ENCODE measurements at regions not wholly inside any gene's neighbourhood (a gene's known extent, or its start where the extent isn't known, plus 50 kb on each side); places are given as distances from the start of the nearest gene placed in this dataset.
"Not testable (repeated sequence)": the region's sequence is repeated elsewhere in the genome, so short reads cannot be mapped to it uniquely, and the experiment has no call there.

GRCh38 chr16:48024042-48024441, 131.8 kb downstream of the ABCC12 start:
- no peak overlapping the region for H3K4me3 ChIP-seq (ENCODE audit: low read depth, low read length)
- TF ChIP-seq, protein P1, sequence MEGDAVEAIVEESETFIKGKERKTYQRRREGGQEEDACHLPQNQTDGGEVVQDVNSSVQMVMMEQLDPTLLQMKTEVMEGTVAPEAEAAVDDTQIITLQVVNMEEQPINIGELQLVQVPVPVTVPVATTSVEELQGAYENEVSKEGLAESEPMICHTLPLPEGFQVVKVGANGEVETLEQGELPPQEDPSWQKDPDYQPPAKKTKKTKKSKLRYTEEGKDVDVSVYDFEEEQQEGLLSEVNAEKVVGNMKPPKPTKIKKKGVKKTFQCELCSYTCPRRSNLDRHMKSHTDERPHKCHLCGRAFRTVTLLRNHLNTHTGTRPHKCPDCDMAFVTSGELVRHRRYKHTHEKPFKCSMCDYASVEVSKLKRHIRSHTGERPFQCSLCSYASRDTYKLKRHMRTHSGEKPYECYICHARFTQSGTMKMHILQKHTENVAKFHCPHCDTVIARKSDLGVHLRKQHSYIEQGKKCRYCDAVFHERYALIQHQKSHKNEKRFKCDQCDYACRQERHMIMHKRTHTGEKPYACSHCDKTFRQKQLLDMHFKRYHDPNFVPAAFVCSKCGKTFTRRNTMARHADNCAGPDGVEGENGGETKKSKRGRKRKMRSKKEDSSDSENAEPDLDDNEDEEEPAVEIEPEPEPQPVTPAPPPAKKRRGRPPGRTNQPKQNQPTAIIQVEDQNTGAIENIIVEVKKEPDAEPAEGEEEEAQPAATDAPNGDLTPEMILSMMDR (IDR thresholded peaks at IDR 0.05; ENCODE audit: low read depth, low read length): no peak

DNA sequence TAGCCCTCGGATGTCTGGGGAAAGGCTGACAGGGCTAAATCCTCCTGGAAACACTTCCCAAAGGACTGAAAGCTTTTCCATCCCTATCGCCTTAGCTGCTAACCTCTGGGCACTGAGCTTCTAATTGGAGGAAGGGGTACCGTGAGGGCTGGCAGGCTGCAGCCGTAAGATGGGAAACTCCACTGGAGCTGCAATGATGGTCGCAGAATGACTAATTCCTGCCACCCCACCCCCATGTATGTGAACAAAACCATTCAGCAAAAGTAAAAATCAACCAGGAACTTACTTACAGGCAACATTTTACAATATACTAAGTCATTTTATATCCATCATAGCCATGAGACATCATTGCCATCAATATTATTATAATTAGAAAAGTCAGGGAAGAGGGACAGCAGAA, 133.3 kb downstream of the ABCC12 start:
- TF ChIP-seq, protein P1 (IDR thresholded peaks at IDR 0.05; ENCODE audit: low read depth, low read length): no peak
- no peak overlapping the region for H3K4me3 ChIP-seq (ENCODE audit: low read depth, low read length)

- not testable (repeated sequence) for H3K4me3 ChIP-seq (ENCODE audit: low read depth, low read length)
Measured at GRCh38 chr16:48020617-48021016, 135.2 kb downstream of the ABCC12 start.

DNA sequence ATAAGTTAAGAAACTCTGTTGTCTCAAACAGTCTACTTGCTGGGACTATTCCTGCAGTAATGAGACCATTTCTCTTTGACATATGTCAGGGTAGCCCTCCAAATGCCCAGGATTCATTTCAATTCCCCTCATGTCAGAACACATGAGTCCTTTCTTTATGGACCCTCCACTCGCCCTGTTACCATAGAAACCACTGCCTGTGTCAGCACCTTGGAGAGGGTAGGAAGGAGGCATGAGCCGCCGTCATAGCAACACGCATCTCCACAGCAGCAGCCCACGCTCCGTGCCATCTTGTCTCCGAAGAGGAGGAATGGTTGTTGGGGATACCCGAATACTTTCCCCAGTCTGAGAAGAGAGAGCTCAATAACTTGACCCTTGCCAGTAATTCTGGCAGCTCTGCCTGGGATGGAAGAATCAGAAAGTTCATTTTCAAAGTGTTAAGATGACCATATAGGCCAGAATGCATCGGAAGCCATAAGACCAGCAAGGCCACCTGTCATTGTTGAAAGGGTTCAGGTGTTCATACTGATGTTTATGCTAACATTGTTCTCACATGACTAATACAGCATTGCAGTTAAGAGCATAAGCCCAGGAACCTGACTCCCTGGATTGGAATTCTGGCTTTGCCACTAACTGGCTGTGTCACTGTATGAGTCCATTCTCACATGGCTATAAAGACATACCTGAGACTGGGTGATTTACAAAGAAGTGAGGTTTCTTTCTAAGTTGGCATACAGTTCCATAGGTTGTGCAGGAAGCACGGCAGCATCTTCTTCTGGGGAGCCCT, 141.3 kb downstream of the ABCC12 start:
- TF ChIP-seq, protein P1 (IDR thresholded peaks at IDR 0.05; ENCODE audit: low read depth, low read length): no peak

GRCh38 chr16:48013491-48013901, 142.3 kb downstream of the ABCC12 start:
- TF ChIP-seq, protein P1 (IDR thresholded peaks at IDR 0.05; ENCODE audit: low read depth, low read length): no peak
- H3K4me3 ChIP-seq (ENCODE audit: low read depth, low read length): no peak overlapping the region

More for the DNA sequence above, 141.3 kb downstream of the ABCC12 start:
- no peak overlapping the region for H3K4me3 ChIP-seq (ENCODE audit: low read depth, low read length)

DNA sequence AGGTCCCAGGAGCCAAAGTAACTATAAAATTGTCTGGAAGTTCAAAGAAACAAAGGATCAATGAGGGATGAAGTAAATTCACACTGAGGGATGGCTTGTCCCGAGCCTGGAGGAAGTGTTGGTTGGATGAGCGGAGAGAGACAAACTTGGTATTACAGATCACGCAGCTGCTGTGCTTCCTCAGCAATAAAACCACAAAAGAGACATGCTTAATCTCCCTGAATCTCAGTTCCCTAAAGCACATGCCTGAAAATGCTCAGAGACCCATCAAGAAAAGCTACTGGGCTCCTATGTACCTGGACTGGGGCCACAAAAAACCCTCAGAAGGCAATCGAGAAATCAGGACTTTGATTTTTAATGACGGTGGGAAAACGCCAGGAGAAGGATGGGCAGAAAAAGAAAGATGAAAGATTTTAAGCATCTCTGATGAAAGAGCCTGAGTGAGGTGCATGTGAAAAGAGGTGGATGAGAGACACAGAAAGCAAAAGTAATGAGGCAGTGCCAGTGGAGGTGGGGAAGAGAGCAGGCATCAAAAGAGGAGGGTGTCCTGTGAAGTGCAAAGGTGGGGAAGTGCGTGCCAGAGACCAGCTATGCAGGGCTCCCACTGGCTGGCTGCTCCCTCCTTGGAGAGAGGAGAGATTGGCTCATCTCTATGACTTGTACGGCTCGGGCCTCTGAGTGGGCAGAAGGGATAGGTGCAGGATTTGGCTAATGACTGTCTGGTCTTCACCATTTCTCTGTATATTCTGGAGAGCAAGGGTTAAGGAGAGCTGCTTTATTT, 143.7 kb downstream of the ABCC12 start:
- TF ChIP-seq, protein P1 (IDR thresholded peaks at IDR 0.05; ENCODE audit: low read depth, low read length): no peak
- H3K4me3 ChIP-seq (ENCODE audit: low read depth, low read length): no peak overlapping the region

DNA sequence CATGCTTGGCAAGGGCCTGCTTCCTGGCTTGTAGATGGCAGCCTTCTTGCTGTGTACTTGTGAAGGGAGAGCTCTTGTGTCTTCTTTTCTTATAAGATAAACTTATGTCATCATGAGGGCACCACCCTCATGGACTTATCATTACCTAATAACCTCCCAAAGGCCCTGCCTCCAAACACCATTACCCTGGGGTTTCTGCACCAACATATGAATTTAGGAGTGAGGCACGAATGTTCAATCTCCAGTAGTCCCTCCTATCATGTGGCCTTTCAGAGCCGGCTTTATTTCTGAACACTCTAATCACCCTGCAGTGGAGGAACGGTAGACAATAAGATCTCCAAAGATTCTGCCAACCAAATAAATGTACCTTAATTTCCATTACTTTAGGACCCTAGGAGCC, 144.3 kb downstream of the ABCC12 start:
- H3K4me3 ChIP-seq (ENCODE audit: low read depth, low read length): no peak overlapping the region
- TF ChIP-seq, protein P1 (IDR thresholded peaks at IDR 0.05; ENCODE audit: low read depth, low read length): no peak
